ENCODE measurements at regions not wholly inside any gene's neighbourhood (a gene's known extent, or its start where the extent isn't known, plus 50 kb on each side); places are given as distances from the start of the nearest gene placed in this dataset.
"Not testable (repeated sequence)": the region's sequence is repeated elsewhere in the genome, so short reads cannot be mapped to it uniquely, and the experiment has no call there.

DNA sequence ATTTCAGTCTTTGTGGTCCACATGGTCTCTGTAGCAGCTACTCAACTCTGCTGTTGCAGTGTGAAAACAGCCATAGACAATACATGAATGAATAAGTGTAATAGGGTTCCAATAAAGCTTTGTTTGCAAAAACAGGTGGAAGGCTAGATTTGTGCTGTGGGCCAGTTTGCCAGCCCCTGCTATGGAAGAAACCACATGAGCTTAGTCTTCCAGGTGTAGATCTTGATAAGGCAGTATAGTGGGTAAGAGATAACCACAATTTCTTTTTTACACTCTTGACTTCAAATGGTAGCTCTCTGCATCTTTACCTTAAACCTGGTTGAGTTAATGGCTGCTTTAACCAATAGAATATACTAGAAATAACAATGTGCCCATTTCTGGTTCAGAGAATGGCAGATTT lies 135.0 kb upstream of the PALS2 start:
- ChIA-PET CTCF (no interaction called here), POLR2A (no interaction called here)
- peaks cover 0 to 4% (median 0%) of the 10 kb centered on the region in 5 donors for H3K27me3 Mint-ChIP-seq
- no peak overlapping the region for H3K4me3 ChIP-seq (ENCODE audit: low read length)
- no peaks in the 10 kb centered on the region for H3K36me3 ChIP-seq (ENCODE audit: control insufficient read depth in 2 of 3, insufficient read depth in 3 of 3, low read length in 3 of 3)
- H3K9me3 Mint-ChIP-seq: peaks cover 0 to 6% (median 0%) of the 10 kb centered on the region in 11 donors
- peaks cover 6 to 22% (median 9%) of the 10 kb centered on the region in 7 donors for H3K4me1 Mint-ChIP-seq
- intact Hi-C loops (cut with micrococcal nuclease): no loop called here
- H3K9me3 ChIP-seq (ENCODE audit: control insufficient read depth in 2 of 3, low read length in 3 of 3): no peaks in the 10 kb centered on the region
- no peak for ATAC-seq
- H3K27ac Mint-ChIP-seq: no peak overlapping the region
- H3K27me3 ChIP-seq (ENCODE audit: control insufficient read depth in 2 of 2, insufficient read depth in 2 of 2, low read length in 2 of 2): no peaks in the 10 kb centered on the region
- DNase-seq: no peak
- H3K4me3 Mint-ChIP-seq: no peak overlapping the region
- no peak overlapping the region for H3K27ac ChIP-seq (ENCODE audit: low read depth, low read length)
- H3K36me3 Mint-ChIP-seq: peaks cover 0 to 3% (median 0%) of the 10 kb centered on the region in 5 donors
- H3K4me1 ChIP-seq (ENCODE audit: control insufficient read depth in 2 of 2, insufficient read depth in 2 of 2, low read length in 2 of 2): peaks cover 0 to 7% of the 10 kb centered on the region in 2 donors

DNA sequence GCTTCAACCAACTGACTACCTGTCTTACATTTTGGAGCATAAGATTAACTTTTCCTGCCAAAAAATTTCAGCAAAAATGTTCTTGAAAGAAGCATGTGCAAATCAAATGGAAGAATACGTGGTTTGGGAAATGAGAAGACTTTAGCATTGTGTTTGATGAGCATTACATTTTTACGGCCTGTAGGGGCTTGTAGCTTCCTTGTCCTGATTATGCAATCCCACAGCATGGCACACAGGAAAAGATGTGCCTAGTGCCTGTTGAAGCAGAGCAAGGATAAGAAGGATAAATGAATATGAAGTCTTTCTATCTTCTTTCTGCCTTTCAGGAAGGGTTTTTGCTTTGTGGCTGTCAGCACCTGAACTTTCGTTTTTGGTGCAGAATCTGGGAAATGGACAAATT lies 134.1 kb upstream of the PALS2 start:
- H3K27me3 Mint-ChIP-seq; H3K4me3 ChIP-seq (ENCODE audit: low read length); H3K27me3 ChIP-seq (ENCODE audit: control insufficient read depth in 2 of 2, insufficient read depth in 2 of 2, low read length in 2 of 2); H3K9me3 Mint-ChIP-seq; POLR2A ChIA-PET; intact Hi-C loops (cut with micrococcal nuclease); DNase-seq; H3K36me3 Mint-ChIP-seq; ATAC-seq; H3K27ac Mint-ChIP-seq; H3K4me3 Mint-ChIP-seq; H3K9me3 ChIP-seq (ENCODE audit: control insufficient read depth in 2 of 3, low read length in 3 of 3); H3K36me3 ChIP-seq (ENCODE audit: control insufficient read depth in 2 of 3, insufficient read depth in 3 of 3, low read length in 3 of 3); CTCF ChIA-PET; H3K4me1 ChIP-seq (ENCODE audit: control insufficient read depth in 2 of 2, insufficient read depth in 2 of 2, low read length in 2 of 2); H3K27ac ChIP-seq (ENCODE audit: low read depth, low read length): not testable (repeated sequence)
- peaks cover 6 to 24% (median 9%) of the 10 kb centered on the region in 7 donors for H3K4me1 Mint-ChIP-seq

- Histone ChIP-seq H3K36me3 (ENCODE audit: control insufficient read depth in 2 of 3, insufficient read depth in 3 of 3, low read length in 3 of 3) (no peaks in the 10 kb centered on the region), H3K4me3 (ENCODE audit: low read length) (no peak overlapping the region), H3K27me3 (ENCODE audit: control insufficient read depth in 2 of 2, insufficient read depth in 2 of 2, low read length in 2 of 2) (no peaks in the 10 kb centered on the region), H3K9me3 (ENCODE audit: control insufficient read depth in 2 of 3, low read length in 3 of 3) (no peaks in the 10 kb centered on the region), H3K4me1 (ENCODE audit: control insufficient read depth in 2 of 2, insufficient read depth in 2 of 2, low read length in 2 of 2) (peaks cover 0 to 9% of the 10 kb centered on the region in 2 donors), H3K27ac (ENCODE audit: low read depth, low read length) (no peak overlapping the region)
- no peak for DNase-seq
- POLR2A ChIA-PET: no interaction called here
- CTCF ChIA-PET: no interaction called here
- ATAC-seq: no peak
- H3K9me3 Mint-ChIP-seq: peaks cover 0 to 7% (median 0%) of the 10 kb centered on the region in 11 donors
- H3K4me3 Mint-ChIP-seq: no peak overlapping the region
- intact Hi-C loops (cut with micrococcal nuclease): no loop called here
- peaks cover 0 to 5% (median 3%) of the 10 kb centered on the region in 5 donors for H3K36me3 Mint-ChIP-seq
- peaks cover 6 to 24% (median 9%) of the 10 kb centered on the region in 7 donors for H3K4me1 Mint-ChIP-seq
- no peak overlapping the region for H3K27ac Mint-ChIP-seq
- H3K27me3 Mint-ChIP-seq: peaks cover 0 to 6% (median 0%) of the 10 kb centered on the region in 5 donors
These were observed 132.4 kb upstream of the PALS2 start for GRCh38 chr7:24440892-24441291.

DNA sequence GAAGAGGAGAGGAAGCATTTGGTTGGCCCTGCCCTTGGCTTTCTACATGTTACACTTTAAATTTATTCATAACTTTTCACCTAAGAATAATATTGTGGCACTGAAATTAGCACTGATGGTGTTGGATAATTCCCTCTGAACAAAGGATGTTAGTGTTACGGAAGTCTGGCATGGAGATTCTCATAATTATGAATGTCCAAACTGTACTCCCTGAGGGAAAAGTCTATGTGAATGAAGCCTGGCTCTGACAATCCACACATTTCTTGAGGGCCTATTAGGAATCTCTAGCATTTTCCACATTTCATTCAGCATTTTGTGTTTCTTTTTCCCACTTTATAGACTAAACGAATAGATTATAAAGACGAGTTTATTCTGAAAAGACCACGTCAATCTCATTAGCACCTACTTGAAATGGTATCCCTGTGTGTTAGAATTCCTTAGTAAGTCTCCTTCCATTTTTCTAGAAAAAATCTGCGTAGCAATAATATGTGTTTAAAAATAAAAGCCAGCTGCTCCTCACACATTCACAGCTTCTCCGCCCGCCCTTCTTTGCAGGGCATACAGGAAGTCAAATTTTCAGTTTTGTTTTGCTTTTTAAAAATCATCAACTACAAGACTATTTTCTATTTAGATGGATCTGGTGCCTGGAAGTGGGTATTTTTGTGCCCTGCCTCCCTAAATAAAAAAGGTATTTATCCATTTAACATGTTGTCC lies 131.8 kb upstream of the PALS2 start:
- peak overlapping the region in 2 of 10 donors; percentile 11 to 13 for H3K4me3 Mint-ChIP-seq
- no peaks in the 10 kb centered on the region for H3K36me3 ChIP-seq (ENCODE audit: control insufficient read depth in 2 of 3, insufficient read depth in 3 of 3, low read length in 3 of 3)
- ATAC-seq (peak; percentile 44), DNase-seq (no peak)
- ChIA-PET CTCF (no interaction called here), POLR2A (no interaction called here)
- H3K9me3 Mint-ChIP-seq: peaks cover 0 to 5% (median 0%) of the 10 kb centered on the region in 11 donors
- H3K27me3 ChIP-seq (ENCODE audit: control insufficient read depth in 2 of 2, insufficient read depth in 2 of 2, low read length in 2 of 2): no peaks in the 10 kb centered on the region
- H3K4me3 ChIP-seq (ENCODE audit: low read length): no peak overlapping the region
- peak overlapping the region in 1 of 9 donors; percentile 41 for H3K27ac Mint-ChIP-seq
- H3K4me1 ChIP-seq (ENCODE audit: control insufficient read depth in 2 of 2, insufficient read depth in 2 of 2, low read length in 2 of 2): peaks cover 0 to 9% of the 10 kb centered on the region in 2 donors
- H3K27ac ChIP-seq (ENCODE audit: low read depth, low read length): no peak overlapping the region
- no peaks in the 10 kb centered on the region for H3K9me3 ChIP-seq (ENCODE audit: control insufficient read depth in 2 of 3, low read length in 3 of 3)
- peaks cover 0 to 6% (median 0%) of the 10 kb centered on the region in 5 donors for H3K27me3 Mint-ChIP-seq
- H3K36me3 Mint-ChIP-seq: peaks cover 0 to 5% (median 3%) of the 10 kb centered on the region in 5 donors
- intact Hi-C loops (cut with micrococcal nuclease): no loop called here
- H3K4me1 Mint-ChIP-seq: peaks cover 6 to 24% (median 9%) of the 10 kb centered on the region in 7 donors

DNA sequence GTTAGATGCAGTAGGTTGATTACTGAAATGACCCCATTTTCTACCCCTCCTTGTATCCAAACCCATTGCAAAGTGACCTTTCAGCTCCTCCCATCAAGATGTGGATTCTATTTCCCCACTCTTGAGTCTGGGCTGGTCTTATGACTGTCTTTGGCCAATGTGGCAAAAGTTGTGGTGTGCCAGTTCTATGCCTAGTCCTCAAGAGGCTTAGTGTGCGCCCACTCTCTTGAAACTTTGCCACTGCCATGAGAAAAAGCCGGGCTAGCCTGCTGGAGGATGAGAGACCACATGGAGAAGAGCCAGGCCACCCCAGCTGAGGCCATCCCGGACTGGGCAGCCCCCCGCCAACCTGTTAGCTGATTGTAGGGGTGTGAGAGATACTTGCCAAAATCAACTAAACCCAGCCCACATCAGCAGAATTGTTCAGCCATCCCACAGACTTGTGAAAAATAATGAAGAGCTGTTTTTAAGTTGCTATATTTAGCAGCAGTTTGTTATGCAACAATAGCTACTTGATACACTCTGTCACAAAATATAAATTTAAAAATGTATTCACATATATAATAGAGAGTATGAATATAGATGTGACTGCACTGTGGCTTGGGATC lies 131.0 kb upstream of the PALS2 start:
- intact Hi-C loops (cut with micrococcal nuclease): no loop called here
- ChIA-PET CTCF (no interaction called here), POLR2A (no interaction called here)
- H3K4me1 Mint-ChIP-seq: peaks cover 6 to 24% (median 9%) of the 10 kb centered on the region in 7 donors
- Histone ChIP-seq H3K27me3 (ENCODE audit: control insufficient read depth in 2 of 2, insufficient read depth in 2 of 2, low read length in 2 of 2) (no peaks in the 10 kb centered on the region), H3K4me1 (ENCODE audit: control insufficient read depth in 2 of 2, insufficient read depth in 2 of 2, low read length in 2 of 2) (peaks cover 0 to 9% of the 10 kb centered on the region in 2 donors), H3K27ac (ENCODE audit: low read depth, low read length) (no peak overlapping the region), H3K9me3 (ENCODE audit: control insufficient read depth in 2 of 3, low read length in 3 of 3) (no peaks in the 10 kb centered on the region), H3K4me3 (ENCODE audit: low read length) (no peak overlapping the region), H3K36me3 (ENCODE audit: control insufficient read depth in 2 of 3, insufficient read depth in 3 of 3, low read length in 3 of 3) (no peaks in the 10 kb centered on the region)
- H3K27me3 Mint-ChIP-seq: peaks cover 0 to 13% (median 2%) of the 10 kb centered on the region in 5 donors
- H3K27ac Mint-ChIP-seq: peak overlapping the region in 1 of 9 donors; percentile 41
- ATAC-seq (peak; percentile 54), DNase-seq (no peak)
- H3K36me3 Mint-ChIP-seq: peaks cover 0 to 5% (median 3%) of the 10 kb centered on the region in 5 donors
- peak overlapping the region in 1 of 10 donors; percentile 13 for H3K4me3 Mint-ChIP-seq
- H3K9me3 Mint-ChIP-seq: peaks cover 0 to 5% (median 0%) of the 10 kb centered on the region in 11 donors

- no peak for ATAC-seq
- H3K27ac Mint-ChIP-seq: no peak overlapping the region
- H3K36me3 Mint-ChIP-seq: peaks cover 0 to 5% (median 3%) of the 10 kb centered on the region in 5 donors
These were observed 128.4 kb upstream of the PALS2 start for GRCh38 chr7:24444666-24445440.

More at GRCh38 chr7:24444666-24445440, 128.4 kb upstream of the PALS2 start:
- H3K27me3 Mint-ChIP-seq: peaks cover 0 to 17% (median 2%) of the 10 kb centered on the region in 5 donors
- H3K9me3 Mint-ChIP-seq: peaks cover 0 to 5% (median 0%) of the 10 kb centered on the region in 11 donors
- DNase-seq: no peak
- Histone ChIP-seq H3K27me3 (ENCODE audit: control insufficient read depth in 2 of 2, insufficient read depth in 2 of 2, low read length in 2 of 2) (no peaks in the 10 kb centered on the region), H3K36me3 (ENCODE audit: control insufficient read depth in 2 of 3, insufficient read depth in 3 of 3, low read length in 3 of 3) (no peaks in the 10 kb centered on the region), H3K27ac (ENCODE audit: low read depth, low read length) (no peak overlapping the region), H3K4me1 (ENCODE audit: control insufficient read depth in 2 of 2, insufficient read depth in 2 of 2, low read length in 2 of 2) (peaks cover 0 to 9% of the 10 kb centered on the region in 2 donors), H3K4me3 (ENCODE audit: low read length) (no peak overlapping the region), H3K9me3 (ENCODE audit: control insufficient read depth in 2 of 3, low read length in 3 of 3) (no peaks in the 10 kb centered on the region)
- ChIA-PET POLR2A (no interaction called here), CTCF (no interaction called here)
- H3K4me1 Mint-ChIP-seq: peaks cover 0 to 15% (median 0%) of the 10 kb centered on the region in 7 donors
- H3K4me3 Mint-ChIP-seq: no peak overlapping the region
- intact Hi-C loops (cut with micrococcal nuclease): no loop called here

Measured in naive thymus-derived CD4-positive, alpha-beta T cell (primary cell).